IgD-negative memory B cell (primary cell): ENCODE measurements at regions not wholly inside any gene's neighbourhood (a gene's known extent, or its start where the extent isn't known, plus 50 kb on each side); places are given as distances from the start of the nearest gene placed in this dataset.
"Not testable (repeated sequence)": the region's sequence is repeated elsewhere in the genome, so short reads cannot be mapped to it uniquely, and the experiment has no call there.

Experiments
- H3K27ac Mint-ChIP-seq, 3 donors: one replicate each; pipeline ENCODE4 v1.8.0; 2020 to 2022; ENCODE audit warnings: mild to moderate bottlenecking in 3 of 3, mixed read lengths in 3 of 3, moderate library complexity in 1 of 3
- H3K27me3 Mint-ChIP-seq: one replicate; pipeline ENCODE4 v1.8.0; 2021; ENCODE audit warnings: mixed read lengths
- H3K36me3 Mint-ChIP-seq: one replicate; pipeline ENCODE4 v1.8.0; 2020; ENCODE audit warnings: mild to moderate bottlenecking, mixed read lengths
- H3K4me1 Mint-ChIP-seq, 3 donors: one replicate each; pipeline ENCODE4 v1.8.0; 2020 to 2022; ENCODE audit warnings: mixed read lengths in 3 of 3, mild to moderate bottlenecking in 1 of 3
- H3K4me3 Mint-ChIP-seq, 4 donors: one replicate each; pipeline ENCODE4 v1.8.0; 2020 to 2022; ENCODE audit warnings: mild to moderate bottlenecking in 4 of 4, mixed read lengths in 4 of 4, moderate library complexity in 3 of 4
- H3K9me3 Mint-ChIP-seq, 3 donors: one replicate each; pipeline ENCODE4 v1.8.0; 2020 to 2021; ENCODE audit warnings: mixed read lengths in 3 of 3, mild to moderate bottlenecking in 1 of 3

GRCh38 chr6:81561731-81562130 is 190.8 kb downstream of the TENT5A start:
- H3K27ac Mint-ChIP-seq = no peak overlapping the region
- H3K27me3 Mint-ChIP-seq = no peaks in the 10 kb centered on the region
- H3K9me3 Mint-ChIP-seq = no peaks in the 10 kb centered on the region
- no peaks in the 10 kb centered on the region for H3K4me1 Mint-ChIP-seq
- no peak overlapping the region for H3K4me3 Mint-ChIP-seq
- no peaks in the 10 kb centered on the region for H3K36me3 Mint-ChIP-seq

GRCh38 chr6:81561071-81561564 is 191.4 kb downstream of the TENT5A start:
- H3K4me3 Mint-ChIP-seq = no peak overlapping the region
- H3K27me3 Mint-ChIP-seq = no peaks in the 10 kb centered on the region
- H3K4me1 Mint-ChIP-seq = no peaks in the 10 kb centered on the region
- H3K9me3 Mint-ChIP-seq = no peaks in the 10 kb centered on the region
- H3K36me3 Mint-ChIP-seq = no peaks in the 10 kb centered on the region
- no peak overlapping the region for H3K27ac Mint-ChIP-seq

- no peaks in the 10 kb centered on the region for H3K27me3 Mint-ChIP-seq
- H3K27ac Mint-ChIP-seq = no peak overlapping the region
- no peaks in the 10 kb centered on the region for H3K4me1 Mint-ChIP-seq
- no peaks in the 10 kb centered on the region for H3K9me3 Mint-ChIP-seq
- H3K4me3 Mint-ChIP-seq = no peak overlapping the region
- no peaks in the 10 kb centered on the region for H3K36me3 Mint-ChIP-seq
Observed at GRCh38 chr6:81557811-81558210, 194.7 kb downstream of the TENT5A start.

- Mint-ChIP-seq H3K9me3 (no peaks in the 10 kb centered on the region), H3K27ac (no peak overlapping the region), H3K27me3 (no peaks in the 10 kb centered on the region), H3K36me3 (no peaks in the 10 kb centered on the region), H3K4me3 (no peak overlapping the region), H3K4me1 (no peaks in the 10 kb centered on the region)
Observed at GRCh38 chr6:81556551-81556950, 195.9 kb downstream of the TENT5A start.

- no peak overlapping the region for H3K4me3 Mint-ChIP-seq
- peaks cover 0 to under 1% (median 0%) of the 10 kb centered on the region in 3 donors for H3K9me3 Mint-ChIP-seq
- H3K27ac Mint-ChIP-seq = no peak overlapping the region
- H3K36me3 Mint-ChIP-seq = no peaks in the 10 kb centered on the region
- no peaks in the 10 kb centered on the region for H3K27me3 Mint-ChIP-seq
- no peaks in the 10 kb centered on the region for H3K4me1 Mint-ChIP-seq
Observed at GRCh38 chr6:81553216-81553615, 199.3 kb downstream of the TENT5A start.

GRCh38 chr6:81552644-81553043 is 199.8 kb downstream of the TENT5A start:
- Mint-ChIP-seq H3K4me3 (no peak overlapping the region), H3K27me3 (no peaks in the 10 kb centered on the region), H3K9me3 (peaks cover 0 to 6% (median 0%) of the 10 kb centered on the region in 3 donors), H3K4me1 (no peaks in the 10 kb centered on the region), H3K36me3 (no peaks in the 10 kb centered on the region), H3K27ac (no peak overlapping the region)

GRCh38 chr6:81547149-81547548 is 205.3 kb downstream of the TENT5A start:
- no peaks in the 10 kb centered on the region for H3K4me1 Mint-ChIP-seq
- H3K27me3 Mint-ChIP-seq = no peaks in the 10 kb centered on the region
- H3K27ac Mint-ChIP-seq = no peak overlapping the region
- peaks cover 0 to 8% (median 0%) of the 10 kb centered on the region in 3 donors for H3K9me3 Mint-ChIP-seq
- H3K4me3 Mint-ChIP-seq = no peak overlapping the region
- no peaks in the 10 kb centered on the region for H3K36me3 Mint-ChIP-seq

GRCh38 chr6:81534934-81535465 is 217.5 kb downstream of the TENT5A start:
- Mint-ChIP-seq H3K27ac (no peak overlapping the region), H3K9me3 (peaks cover 0 to 4% (median 2%) of the 10 kb centered on the region in 3 donors), H3K4me3 (no peak overlapping the region)

GRCh38 chr6:81531869-81532561 is 220.5 kb downstream of the TENT5A start:
- Mint-ChIP-seq H3K9me3 (peaks cover 0 to 4% (median 2%) of the 10 kb centered on the region in 3 donors), H3K27me3 (no peaks in the 10 kb centered on the region), H3K4me1 (no peaks in the 10 kb centered on the region), H3K4me3 (no peak overlapping the region), H3K27ac (no peak overlapping the region), H3K36me3 (no peaks in the 10 kb centered on the region)

More at GRCh38 chr6:81534934-81535465, 217.5 kb downstream of the TENT5A start:
- Mint-ChIP-seq H3K36me3 (no peaks in the 10 kb centered on the region), H3K4me1 (no peaks in the 10 kb centered on the region), H3K27me3 (no peaks in the 10 kb centered on the region)

GRCh38 chr6:81517455-81517854 is 235.0 kb downstream of the TENT5A start:
- no peak overlapping the region for H3K27ac Mint-ChIP-seq
- H3K4me3 Mint-ChIP-seq = no peak overlapping the region
- no peaks in the 10 kb centered on the region for H3K27me3 Mint-ChIP-seq
- peaks cover 0 to 2% (median 0%) of the 10 kb centered on the region in 3 donors for H3K9me3 Mint-ChIP-seq
- H3K36me3 Mint-ChIP-seq = peaks cover 3% of the 10 kb centered on the region
- H3K4me1 Mint-ChIP-seq = no peaks in the 10 kb centered on the region

- Mint-ChIP-seq H3K27me3 (no peaks in the 10 kb centered on the region), H3K4me1 (no peaks in the 10 kb centered on the region), H3K27ac (no peak overlapping the region), H3K9me3 (no peaks in the 10 kb centered on the region), H3K4me3 (no peak overlapping the region), H3K36me3 (peaks cover 3% of the 10 kb centered on the region)
Observed at GRCh38 chr6:81515562-81516453, 236.7 kb downstream of the TENT5A start.

GRCh38 chr6:81514195-81514594 is 238.3 kb downstream of the TENT5A start:
- H3K4me3 Mint-ChIP-seq, H3K9me3 Mint-ChIP-seq, H3K27me3 Mint-ChIP-seq, H3K36me3 Mint-ChIP-seq, H3K4me1 Mint-ChIP-seq, H3K27ac Mint-ChIP-seq: not testable (repeated sequence)

GRCh38 chr6:81511423-81511822 is 241.1 kb downstream of the TENT5A start:
- H3K4me1 Mint-ChIP-seq = no peaks in the 10 kb centered on the region
- H3K27me3 Mint-ChIP-seq = no peaks in the 10 kb centered on the region
- no peak overlapping the region for H3K4me3 Mint-ChIP-seq
- no peaks in the 10 kb centered on the region for H3K9me3 Mint-ChIP-seq
- H3K36me3 Mint-ChIP-seq = peaks cover 3% of the 10 kb centered on the region
- no peak overlapping the region for H3K27ac Mint-ChIP-seq

- Mint-ChIP-seq H3K4me1 (no peaks in the 10 kb centered on the region), H3K27me3 (no peaks in the 10 kb centered on the region), H3K27ac (no peak overlapping the region), H3K9me3 (peaks cover 0 to 8% (median 4%) of the 10 kb centered on the region in 3 donors), H3K36me3 (no peaks in the 10 kb centered on the region), H3K4me3 (no peak overlapping the region)
Observed at GRCh38 chr6:81495999-81496398, 256.5 kb downstream of the TENT5A start.

- H3K4me1 Mint-ChIP-seq = no peaks in the 10 kb centered on the region
- no peak overlapping the region for H3K4me3 Mint-ChIP-seq
- H3K27ac Mint-ChIP-seq = no peak overlapping the region
- no peaks in the 10 kb centered on the region for H3K36me3 Mint-ChIP-seq
- H3K9me3 Mint-ChIP-seq = no peaks in the 10 kb centered on the region
- H3K27me3 Mint-ChIP-seq = no peaks in the 10 kb centered on the region
Observed at GRCh38 chr6:81491454-81492101, 260.9 kb downstream of the TENT5A start.
